ENCODE measurements at regions not wholly inside any gene's neighbourhood (a gene's known extent, or its start where the extent isn't known, plus 50 kb on each side); places are given as distances from the start of the nearest gene placed in this dataset.

GRCh38 chr15:69613182-69613581, 160.6 kb downstream of the RPLP1 start:
- ChIA-PET CTCF (ENCODE audit: unreplicated experiment) (no interaction called here), POLR2A (no interaction called here)
- BruUV-seq (replicated peaks), result no TSS peak
- no peaks in the 10 kb centered on the region for H3K4me1 ChIP-seq (ENCODE audit: insufficient read depth, low read length, poor library complexity, severe bottlenecking)
- no peak overlapping the region for H3K4me3 ChIP-seq (ENCODE audit: low read depth, low read length, poor library complexity, severe bottlenecking)
- no peaks in the 10 kb centered on the region for H3K36me3 ChIP-seq (ENCODE audit: insufficient read depth, low read length)
- H2AFZ ChIP-seq (ENCODE audit: low read length), result no peak overlapping the region
- no peak for DNase-seq (ENCODE audit: low spot score)
- no peak overlapping the region for H3K27ac ChIP-seq (ENCODE audit: low read depth, low read length, poor library complexity, severe bottlenecking)
- no peaks in the 10 kb centered on the region for H3K9me2 ChIP-seq (ENCODE audit: insufficient read depth, low read length)
- intact Hi-C loops (cut with micrococcal nuclease; ENCODE audit: unreplicated experiment), result no loop called here
- no peak for TF ChIP-seq EZH2phosphoT487 (IDR thresholded peaks at IDR 0.05; ENCODE audit: borderline replicate concordance, low read depth, low read length)
- no peak for TF ChIP-seq CTCF (conservative IDR thresholded peaks at IDR 0.05; ENCODE audit: low read length)
- H3K79me2 ChIP-seq (ENCODE audit: insufficient read depth, low read depth, low read length), result no peaks in the 10 kb centered on the region
- no peaks in the 10 kb centered on the region for H3K9me3 ChIP-seq (ENCODE audit: low read length)
- H4K20me1 ChIP-seq (ENCODE audit: insufficient read depth, low read length), result no peaks in the 10 kb centered on the region
- H3K4me2 ChIP-seq (ENCODE audit: low read length), result no peak overlapping the region

GRCh38 chr15:69613988-69614387, 161.4 kb downstream of the RPLP1 start:
- Histone ChIP-seq H3K9me2 (ENCODE audit: insufficient read depth, low read length) (no peaks in the 10 kb centered on the region), H3K79me2 (ENCODE audit: insufficient read depth, low read depth, low read length) (no peaks in the 10 kb centered on the region), H3K27ac (ENCODE audit: low read depth, low read length, poor library complexity, severe bottlenecking) (no peak overlapping the region), H3K4me1 (ENCODE audit: insufficient read depth, low read length, poor library complexity, severe bottlenecking) (no peaks in the 10 kb centered on the region), H3K4me3 (ENCODE audit: low read depth, low read length, poor library complexity, severe bottlenecking) (no peak overlapping the region), H3K4me2 (ENCODE audit: low read length) (no peak overlapping the region), H2AFZ (ENCODE audit: low read length) (no peak overlapping the region), H4K20me1 (ENCODE audit: insufficient read depth, low read length) (no peaks in the 10 kb centered on the region), H3K9me3 (ENCODE audit: low read length) (no peaks in the 10 kb centered on the region), H3K36me3 (ENCODE audit: insufficient read depth, low read length) (no peaks in the 10 kb centered on the region)
- ChIA-PET POLR2A (no interaction called here), CTCF (ENCODE audit: unreplicated experiment) (no interaction called here)
- no TSS peak for BruUV-seq (replicated peaks)
- DNase-seq (ENCODE audit: low spot score), result no peak
- no peak for TF ChIP-seq EZH2phosphoT487 (IDR thresholded peaks at IDR 0.05; ENCODE audit: borderline replicate concordance, low read depth, low read length)
- TF ChIP-seq CTCF (conservative IDR thresholded peaks at IDR 0.05; ENCODE audit: low read length), result no peak
- intact Hi-C loops (cut with micrococcal nuclease; ENCODE audit: unreplicated experiment), result no loop called here

GRCh38 chr15:69615736-69616135, 163.1 kb downstream of the RPLP1 start:
- TF ChIP-seq EZH2phosphoT487 (IDR thresholded peaks at IDR 0.05; ENCODE audit: borderline replicate concordance, low read depth, low read length), result no peak
- TF ChIP-seq CTCF (conservative IDR thresholded peaks at IDR 0.05; ENCODE audit: low read length), result no peak
- BruUV-seq (replicated peaks), result no TSS peak
- ChIA-PET CTCF (ENCODE audit: unreplicated experiment) (no interaction called here), POLR2A (no interaction called here)
- intact Hi-C loops (cut with micrococcal nuclease; ENCODE audit: unreplicated experiment), result no loop called here
- no peak overlapping the region for H2AFZ ChIP-seq (ENCODE audit: low read length)
- no peak overlapping the region for H3K4me3 ChIP-seq (ENCODE audit: low read depth, low read length, poor library complexity, severe bottlenecking)
- no peaks in the 10 kb centered on the region for H3K9me2 ChIP-seq (ENCODE audit: insufficient read depth, low read length)
- no peaks in the 10 kb centered on the region for H4K20me1 ChIP-seq (ENCODE audit: insufficient read depth, low read length)
- no peak overlapping the region for H3K27ac ChIP-seq (ENCODE audit: low read depth, low read length, poor library complexity, severe bottlenecking)
- no peaks in the 10 kb centered on the region for H3K4me1 ChIP-seq (ENCODE audit: insufficient read depth, low read length, poor library complexity, severe bottlenecking)
- H3K4me2 ChIP-seq (ENCODE audit: low read length), result no peak overlapping the region
- H3K9me3 ChIP-seq (ENCODE audit: low read length), result no peaks in the 10 kb centered on the region
- no peaks in the 10 kb centered on the region for H3K79me2 ChIP-seq (ENCODE audit: insufficient read depth, low read depth, low read length)
- H3K36me3 ChIP-seq (ENCODE audit: insufficient read depth, low read length), result no peaks in the 10 kb centered on the region
- DNase-seq (ENCODE audit: low spot score), result no peak
